ENCODE measurements at regions not wholly inside any gene's neighbourhood (a gene's known extent, or its start where the extent isn't known, plus 50 kb on each side); places are given as distances from the start of the nearest gene placed in this dataset.

DNA sequence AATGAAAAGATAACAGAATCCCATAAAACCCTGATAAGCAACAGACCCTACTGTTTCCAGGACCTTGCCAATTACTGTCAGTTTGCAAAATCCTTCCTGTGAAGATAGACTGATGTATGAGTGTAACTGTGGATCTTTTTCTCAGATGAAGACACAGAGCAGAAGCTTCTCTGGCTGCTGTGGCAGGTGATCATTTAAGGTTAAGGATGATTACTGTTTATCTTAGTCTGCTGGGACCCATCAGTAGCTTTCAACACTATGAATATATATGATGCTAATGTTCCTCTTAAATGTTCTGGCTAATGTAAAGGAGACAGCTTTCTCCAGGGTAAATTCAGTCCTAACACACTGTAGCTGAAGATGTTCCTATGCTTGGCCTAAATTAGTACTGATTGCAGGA is 56.0 kb upstream of the CTTNBP2 start:
- DNase-seq, result no peak

DNA sequence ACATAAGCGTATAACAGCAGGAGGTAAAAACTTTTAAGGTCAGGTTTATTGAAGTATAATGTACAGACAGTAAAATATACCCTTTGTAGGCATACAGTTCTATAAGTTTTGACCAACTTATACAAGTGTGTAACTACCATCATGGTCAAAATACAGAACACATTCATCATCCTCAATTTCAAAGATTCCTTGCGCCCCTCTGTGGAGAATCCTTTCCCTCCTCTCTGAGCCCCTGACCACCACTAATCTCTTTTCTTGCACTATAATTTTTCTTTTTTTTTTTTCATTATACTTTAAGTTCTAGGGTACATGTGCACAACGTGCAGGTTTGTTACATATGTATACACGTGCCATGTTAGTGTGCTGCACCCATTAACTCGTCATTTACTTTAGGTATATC is 58.1 kb upstream of the CTTNBP2 start:
- no peak for DNase-seq

DNA sequence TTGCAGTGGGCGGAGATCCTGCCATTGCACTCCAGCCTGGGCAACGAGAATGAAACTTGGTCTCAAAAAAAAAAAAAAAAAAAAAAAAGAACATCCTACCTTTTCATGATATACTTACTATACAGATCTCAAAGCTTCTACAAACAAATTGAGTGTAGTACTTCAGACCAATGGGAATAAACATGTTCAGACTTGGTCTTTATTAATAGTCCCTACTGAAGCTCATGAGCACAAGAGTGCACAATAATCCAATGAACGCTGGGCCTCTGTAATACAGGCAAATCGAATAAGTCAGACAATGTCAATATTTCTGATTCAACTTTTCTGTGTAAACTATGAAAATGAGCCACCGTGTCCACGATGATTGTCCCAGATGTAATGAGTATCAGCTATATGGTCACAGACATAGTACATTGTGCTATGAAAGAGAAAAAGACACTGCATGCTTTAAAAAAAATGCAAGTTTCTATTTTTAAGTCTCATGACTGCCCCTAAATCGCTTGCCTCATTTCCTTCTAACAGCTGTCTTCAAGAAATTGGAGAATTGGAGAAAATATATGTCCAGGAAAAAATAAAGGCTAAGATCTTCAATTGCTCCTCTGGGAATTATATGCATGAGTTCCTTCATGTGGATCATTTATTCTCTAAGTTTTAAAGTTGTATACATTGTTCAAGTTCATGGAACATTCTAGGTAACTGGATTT is 64.0 kb upstream of the CTTNBP2 start:
- DNase-seq, result peak; percentile 73

DNA sequence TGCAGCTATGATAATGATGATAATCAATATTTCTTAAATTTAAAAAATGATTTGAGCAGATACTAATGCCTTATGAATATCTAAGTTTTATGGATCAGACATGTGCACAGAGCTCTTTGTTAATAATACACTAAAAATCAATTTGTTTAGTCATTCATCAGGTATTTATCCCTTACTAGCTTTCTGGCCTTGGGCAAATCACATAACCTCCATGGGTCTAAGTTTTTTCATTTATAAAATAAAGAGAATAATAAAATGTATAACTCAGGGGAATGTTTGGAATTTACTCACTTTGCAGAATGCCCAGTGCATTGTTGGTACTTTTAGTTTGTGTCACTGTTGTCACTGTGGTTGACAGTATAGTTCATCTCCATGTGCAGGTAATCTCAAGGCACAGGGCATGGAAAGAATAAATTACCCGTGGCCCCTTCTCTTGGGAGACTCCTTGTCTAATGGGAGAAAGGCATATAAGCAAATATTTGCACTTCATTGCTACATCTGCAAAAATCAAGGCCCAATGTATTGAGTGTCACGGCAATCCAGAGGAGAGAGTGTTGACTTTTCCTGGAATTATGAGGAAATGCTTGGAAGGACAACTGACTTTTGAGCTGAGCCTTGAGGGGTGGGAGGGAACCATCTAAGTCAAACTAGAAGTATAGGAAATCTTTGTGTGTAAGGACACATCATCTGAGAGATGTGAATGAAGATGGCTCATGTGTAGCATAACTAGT is 64.7 kb upstream of the CTTNBP2 start:
- no peak for DNase-seq

DNA sequence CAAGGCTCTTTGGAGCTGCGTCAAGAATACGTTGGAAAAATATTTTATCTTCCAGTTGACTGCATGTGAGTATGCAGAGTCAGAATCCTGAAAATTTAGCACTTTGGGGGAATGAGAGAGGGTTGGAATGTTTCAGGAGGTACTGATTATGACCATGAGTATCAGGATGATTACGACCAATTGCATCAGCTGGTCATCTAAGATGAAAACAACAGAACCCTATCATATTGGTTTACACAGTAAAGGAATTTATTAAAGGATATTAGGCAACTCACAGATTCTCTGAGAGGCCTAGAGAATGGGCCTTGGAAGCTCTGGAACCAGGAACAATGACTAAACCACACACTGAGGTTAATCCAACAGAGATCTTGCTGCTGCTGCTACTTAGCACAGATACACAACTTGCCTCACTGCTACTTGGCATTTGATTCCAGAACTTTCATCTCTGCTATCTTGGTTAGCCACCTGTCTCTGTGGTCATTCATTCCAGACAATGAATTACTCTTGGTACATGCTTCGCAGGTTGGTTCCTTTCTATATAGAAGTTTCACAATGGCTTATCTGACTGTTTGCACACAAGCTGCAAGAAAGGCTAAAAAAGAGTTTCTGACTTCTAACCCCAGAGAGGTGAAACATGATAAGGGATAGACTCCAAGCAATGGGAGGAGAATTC is 68.0 kb upstream of the CTTNBP2 start:
- DNase-seq, result no peak

DNA sequence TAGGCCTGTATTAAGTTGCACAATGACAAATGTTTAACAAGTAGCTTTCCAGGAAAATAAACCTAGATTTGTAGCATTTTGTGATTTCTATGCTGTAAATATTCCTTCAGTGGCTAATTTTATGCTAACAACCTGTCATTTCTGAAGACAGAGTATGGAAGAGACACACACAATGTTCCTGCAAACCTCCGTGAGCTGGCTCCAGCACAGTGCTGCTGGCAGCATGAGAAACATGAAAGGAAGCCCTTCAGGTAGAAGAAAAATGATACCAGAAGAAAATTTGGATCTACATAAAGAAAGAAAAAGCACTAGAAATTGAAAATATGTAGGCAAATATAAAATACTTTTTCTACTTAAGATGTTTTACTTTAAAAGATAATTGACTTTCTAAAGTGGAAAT is 69.5 kb upstream of the CTTNBP2 start:
- no peak for DNase-seq

DNA sequence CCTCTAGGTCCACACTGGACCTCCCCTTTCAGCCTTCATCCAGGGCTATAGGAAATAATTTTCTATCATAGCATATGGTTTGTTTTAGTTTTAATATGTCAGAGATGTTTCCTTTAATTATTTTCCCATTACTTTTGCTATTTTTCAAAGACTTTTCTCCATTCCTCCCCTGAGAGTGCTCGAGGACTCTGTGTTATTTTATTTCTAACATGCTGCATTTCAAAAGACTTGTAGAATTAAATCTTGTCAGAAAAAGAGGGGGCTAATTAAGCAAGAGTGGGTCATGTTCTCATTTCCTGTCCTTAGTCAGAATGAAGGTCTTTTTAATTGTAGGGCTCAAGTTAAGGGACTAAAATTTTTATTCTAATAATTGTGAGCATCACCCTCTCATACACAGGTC is 71.6 kb upstream of the CTTNBP2 start:
- DNase-seq, result no peak

DNA sequence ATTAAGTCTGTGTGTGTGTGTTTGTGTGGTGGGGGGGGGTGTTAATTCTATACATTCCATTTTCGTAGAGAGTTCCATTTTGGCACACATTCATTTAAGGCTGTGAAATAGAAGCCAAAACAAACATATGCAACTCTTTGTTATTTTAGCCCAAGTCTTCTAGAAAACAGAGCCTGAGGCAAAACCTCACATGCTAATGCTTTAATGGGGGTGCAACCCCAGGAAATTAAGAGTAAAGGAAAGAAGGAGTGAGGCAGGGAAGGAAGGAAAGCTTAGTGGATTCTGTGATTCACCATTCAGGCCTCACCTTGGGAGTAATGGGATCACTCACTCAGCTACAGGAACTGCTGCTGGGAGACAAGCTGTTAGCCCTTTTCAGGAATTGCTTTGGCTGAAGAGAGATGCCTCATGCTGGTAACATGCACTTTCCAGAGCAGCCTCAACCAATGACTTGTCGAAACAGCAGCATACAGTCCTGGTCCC is 73.0 kb upstream of the CTTNBP2 start:
- no peak for DNase-seq

DNA sequence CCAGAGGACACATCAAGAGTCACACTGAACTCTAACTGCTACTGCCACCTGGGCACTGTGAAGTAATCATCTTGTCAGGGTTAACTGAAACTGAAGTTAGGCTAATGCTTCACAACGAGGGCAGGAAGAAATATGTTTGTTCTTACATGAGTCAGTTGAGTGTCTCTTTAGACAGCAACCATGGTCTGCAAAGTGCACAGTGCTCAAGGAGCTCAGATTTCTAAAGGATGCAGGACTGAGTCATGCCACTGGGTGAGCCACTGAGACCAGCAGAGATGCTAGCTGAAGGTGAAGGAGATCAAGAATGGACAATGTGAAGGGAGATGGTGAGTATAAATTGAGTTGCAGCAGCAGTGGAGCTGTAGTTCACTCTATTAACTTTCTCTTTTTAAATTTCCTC is 76.0 kb upstream of the CTTNBP2 start:
- no peak for DNase-seq

DNA sequence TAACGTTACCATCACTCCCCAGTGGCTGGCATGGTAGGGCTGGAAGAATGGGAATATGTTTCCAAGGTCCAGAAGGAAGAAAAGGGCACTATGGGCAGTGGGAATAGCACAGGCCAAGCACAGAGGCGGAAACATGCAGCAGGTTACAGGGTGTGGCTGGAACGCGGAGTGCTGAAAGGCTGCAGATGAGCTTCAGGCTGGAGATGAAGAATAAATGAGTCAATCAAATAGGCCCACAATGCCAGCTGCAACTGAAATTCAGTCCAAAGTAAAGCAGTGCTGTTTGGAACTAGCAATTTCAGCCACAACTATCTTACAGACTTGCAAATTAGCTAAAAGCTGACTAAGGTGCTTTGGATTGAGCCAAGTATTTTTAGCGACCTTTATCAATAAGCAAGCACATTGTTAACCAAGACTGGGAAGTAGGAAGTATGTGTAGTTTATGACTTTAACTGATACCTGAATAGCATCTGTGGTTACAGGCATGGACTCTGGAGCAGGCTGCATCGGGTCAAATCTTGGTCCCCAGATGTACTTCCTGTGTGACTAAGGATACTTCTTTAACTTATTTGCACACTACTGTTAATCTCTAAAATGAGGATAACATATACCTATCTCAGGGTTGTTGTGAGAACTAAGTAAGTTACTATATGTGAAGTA is 77.5 kb upstream of the CTTNBP2 start:
- no peak for DNase-seq

DNA sequence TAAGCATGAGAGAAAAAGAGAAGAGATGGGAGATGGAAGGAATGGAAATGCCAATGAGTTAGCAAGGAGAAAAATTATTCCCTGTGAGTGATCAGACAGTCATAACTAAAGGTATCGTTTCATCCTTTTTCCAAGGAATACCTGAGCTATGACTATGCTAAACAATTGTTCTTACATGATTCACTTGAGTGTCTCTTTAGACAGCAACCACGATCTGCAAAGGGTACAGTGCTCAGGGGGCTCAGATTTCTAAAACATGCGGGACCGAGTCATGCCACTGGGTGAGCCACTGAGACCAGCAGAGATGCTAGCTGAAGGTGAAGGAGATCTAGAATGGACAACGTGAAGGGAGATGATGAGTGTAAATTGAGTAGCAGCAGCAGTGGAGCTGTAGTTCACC is 78.0 kb upstream of the CTTNBP2 start:
- no peak for DNase-seq

DNA sequence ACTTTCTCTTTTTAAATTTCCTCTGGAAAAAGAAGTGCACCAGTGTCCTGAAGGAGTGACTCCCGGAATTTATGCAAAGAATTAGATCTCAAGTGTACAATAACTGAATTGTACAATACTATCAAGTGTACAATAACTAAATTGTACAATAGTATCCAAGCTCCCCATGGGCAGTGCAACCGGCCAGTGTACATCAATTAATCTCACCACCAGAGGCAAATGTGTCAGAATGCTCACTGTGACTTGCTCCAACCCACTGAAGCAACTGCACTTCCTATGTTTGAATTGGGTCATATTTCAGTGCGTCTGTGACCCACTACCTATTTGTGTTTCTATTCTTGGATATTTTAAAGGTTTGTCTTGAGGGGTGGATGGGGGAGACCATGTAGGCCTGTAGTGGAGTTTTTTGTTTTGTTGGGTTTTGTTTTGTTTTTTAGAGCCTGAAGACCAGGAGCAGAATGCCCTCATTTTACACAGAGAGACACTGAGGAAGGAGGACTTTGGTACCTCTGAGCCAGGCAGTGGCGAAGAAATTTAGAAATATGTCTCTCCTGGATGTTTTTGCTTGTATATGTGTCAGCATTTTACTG is 78.5 kb upstream of the CTTNBP2 start:
- DNase-seq, result no peak

DNA sequence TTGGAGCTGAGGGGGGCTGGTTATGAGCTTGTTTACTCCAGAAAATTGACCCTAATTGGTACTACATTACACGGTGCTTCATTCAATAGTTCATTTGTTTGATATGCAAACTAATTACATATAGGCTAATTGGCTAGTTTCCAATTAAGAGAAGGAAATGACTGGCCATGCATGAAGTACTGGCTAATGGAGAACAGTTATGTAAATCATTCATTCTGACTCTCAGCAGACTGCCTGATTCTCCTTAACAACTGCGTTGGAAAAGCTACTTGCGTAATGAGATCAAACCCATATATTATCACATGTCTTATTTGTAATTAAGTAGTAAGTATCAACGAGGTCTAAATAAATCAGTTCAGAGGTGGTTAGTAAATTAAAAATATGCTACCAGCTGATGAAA is 81.8 kb upstream of the CTTNBP2 start:
- DNase-seq, result peak; percentile 91

DNA sequence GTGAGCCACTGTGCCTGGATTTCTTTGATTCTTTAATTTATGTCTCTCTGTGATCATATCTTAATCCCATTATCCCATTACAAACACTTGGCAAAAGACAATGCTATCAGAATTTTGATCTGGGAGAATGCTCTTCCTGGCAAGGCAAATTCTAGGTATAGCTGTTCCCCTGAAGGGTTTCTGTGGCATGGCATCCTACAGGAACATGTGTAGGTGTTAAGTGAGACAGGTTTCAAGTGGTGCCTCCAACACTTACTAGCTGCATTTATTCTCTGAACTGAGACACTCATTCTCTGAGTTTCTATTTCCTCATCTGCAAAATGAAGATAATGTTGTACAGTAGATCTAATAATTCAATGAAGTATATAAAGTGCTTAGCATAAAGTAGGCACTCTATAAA is 87.1 kb upstream of the CTTNBP2 start:
- no peak for DNase-seq

DNA sequence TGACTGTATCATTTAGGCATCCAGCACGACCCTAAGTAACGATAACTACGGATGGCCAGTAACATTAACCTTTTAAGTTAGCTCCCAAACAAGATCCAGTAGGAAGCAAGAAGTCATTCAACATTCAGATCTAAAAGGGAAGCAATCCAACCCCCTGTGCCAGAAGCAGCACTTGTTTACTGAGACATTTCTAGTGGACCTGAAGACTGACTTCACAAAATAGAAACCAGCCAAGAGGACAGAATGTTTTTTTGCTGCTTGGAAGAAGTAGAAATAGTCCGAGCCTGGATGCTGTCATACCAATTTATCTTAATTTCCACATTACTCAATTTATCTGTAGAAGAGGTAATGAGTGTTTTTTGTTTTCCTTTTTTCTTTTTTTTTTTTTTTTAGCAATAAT is 88.0 kb upstream of the CTTNBP2 start:
- DNase-seq, result no peak

DNA sequence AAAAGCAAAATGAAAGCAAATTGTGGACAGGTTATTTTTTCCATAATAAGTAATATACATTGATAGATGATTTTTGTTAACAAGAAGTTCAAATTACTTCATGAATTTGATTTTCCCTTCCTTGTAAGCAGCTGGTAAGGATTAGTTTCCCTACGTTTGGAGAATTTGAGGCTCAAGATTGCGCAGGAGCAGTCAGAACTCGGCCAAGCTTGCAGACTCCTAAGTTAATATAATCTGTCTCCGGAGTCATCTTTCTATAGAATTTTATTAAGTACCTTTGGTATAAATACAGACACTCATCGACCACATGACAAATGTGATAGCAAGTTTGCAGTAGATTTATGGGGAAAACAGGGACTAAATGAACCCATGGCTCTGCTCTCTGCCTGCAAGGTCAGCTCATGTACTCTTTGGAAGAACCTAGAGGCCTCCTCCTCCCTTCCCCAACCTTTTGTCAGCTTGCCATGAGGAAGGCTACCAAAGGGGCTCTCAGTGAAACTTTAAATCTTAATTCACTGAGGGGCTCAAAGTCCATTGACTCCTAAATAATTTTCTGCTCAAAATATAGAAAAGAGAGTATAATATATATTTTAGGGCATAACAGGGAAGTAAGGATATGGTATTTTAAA is 89.2 kb upstream of the CTTNBP2 start:
- DNase-seq, result no peak

DNA sequence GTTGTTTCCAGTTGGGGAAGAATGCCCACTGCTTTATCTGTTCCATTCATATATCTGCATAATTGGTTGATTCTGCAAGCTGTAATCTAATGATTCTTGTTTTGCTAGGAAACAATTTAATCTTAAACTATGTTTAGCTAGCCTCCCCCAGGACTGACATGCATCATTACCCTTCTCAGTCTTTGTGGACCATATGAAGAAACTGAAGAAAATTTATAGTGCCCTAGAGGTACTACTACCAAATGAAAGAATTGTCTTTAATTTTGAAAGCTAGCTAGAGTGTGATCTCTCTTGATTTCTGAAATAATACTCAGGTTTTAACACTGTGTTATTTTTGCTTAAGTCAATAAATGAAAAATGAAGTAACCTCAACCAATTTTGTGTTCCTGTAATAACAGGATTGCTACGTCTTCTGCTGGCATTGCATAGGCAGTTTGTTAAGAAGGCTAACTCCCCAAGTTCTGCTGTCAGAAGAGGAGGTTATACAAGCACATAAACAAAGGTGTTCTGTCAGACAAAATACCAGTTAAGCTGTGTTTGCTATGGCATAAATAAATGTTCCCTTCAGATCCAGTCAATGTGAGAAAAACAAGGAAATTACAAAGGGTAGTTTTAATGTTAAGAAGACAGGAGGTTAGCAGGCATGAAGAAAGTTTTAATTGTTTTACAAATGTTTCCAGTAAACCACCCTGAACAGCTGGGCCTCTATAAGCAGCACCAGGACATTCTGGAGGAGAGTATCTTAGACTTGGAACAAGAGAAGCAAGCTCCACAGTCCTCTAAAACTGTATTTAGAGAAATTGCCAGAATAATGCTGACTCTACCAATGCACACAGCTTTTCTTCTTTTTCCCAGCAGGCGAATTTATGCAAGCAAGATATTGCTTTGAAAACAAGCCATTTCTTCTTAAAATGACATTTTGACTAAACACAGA is 90.3 kb upstream of the CTTNBP2 start:
- DNase-seq, result no peak

DNA sequence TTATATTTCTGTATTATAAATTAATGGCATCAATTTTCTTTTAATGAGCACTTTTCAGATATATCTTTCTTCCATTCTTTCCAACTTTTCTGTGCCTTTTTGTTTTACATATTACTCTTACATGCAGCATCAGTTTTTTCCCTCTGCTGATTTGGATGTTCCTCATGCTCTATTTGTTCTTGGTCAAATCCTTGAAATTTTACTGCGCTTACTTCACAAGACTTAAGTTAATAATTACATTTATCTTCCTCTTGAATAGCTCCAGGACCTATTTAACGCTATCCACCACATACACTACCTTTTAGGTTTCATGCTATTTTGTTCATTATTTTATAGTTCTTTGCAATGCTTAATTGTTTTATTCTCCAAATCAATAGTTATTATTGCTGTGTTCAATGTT is 97.6 kb upstream of the CTTNBP2 start:
- DNase-seq, result no peak

DNA sequence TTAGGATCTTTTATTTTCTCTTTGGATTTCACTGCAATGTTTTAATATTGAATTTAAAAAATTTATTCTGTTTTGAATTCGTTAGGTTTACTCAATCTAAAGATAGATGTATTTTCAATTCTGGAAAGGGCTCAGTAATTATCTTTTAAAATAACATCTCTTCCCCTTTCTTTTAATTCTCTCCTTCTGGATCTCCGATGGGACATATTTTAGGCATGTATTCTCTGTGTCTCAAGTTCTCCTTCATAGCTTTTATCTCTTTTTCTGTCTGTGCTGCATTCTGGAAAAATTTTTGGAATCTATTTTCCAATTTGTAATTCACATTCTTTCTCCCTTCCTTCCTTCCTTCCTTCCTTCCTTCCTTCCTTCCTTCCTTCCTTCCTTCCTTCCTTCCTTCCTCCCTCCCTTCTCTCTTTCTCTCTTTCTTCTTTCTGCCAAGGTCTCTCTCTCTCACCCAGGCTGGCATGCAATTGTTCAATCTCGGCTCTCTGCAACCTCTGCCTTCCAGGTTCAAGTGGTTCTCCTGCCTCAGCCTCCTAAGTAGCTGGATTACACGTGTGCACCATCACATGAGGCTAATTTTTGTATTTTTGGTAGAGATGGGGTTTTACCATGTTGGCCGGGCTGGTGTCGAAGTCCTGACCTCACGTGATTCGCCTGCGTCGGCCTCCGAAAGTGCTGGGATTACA is 98.5 kb upstream of the CTTNBP2 start:
- no peak for DNase-seq

DNA sequence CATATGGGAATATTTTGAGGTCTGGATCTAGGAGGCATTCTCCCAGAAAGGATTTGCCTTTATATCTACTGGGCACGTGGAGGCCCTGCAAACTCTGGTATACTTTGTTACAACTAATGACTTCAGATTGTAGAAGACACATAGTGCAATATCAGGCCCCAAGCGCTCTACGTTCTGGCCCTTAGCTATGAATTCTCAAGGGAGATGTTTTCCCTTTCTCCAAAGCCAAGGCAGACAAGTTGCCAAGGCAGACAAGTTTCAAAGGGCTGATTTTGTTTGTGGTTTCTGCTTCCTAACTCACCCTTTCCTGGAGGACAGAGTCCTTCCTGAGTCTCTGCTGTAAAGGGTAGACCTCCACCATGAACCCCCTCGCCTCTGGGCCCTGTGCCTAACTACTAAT is 99.4 kb upstream of the CTTNBP2 start:
- no peak for DNase-seq

DNA sequence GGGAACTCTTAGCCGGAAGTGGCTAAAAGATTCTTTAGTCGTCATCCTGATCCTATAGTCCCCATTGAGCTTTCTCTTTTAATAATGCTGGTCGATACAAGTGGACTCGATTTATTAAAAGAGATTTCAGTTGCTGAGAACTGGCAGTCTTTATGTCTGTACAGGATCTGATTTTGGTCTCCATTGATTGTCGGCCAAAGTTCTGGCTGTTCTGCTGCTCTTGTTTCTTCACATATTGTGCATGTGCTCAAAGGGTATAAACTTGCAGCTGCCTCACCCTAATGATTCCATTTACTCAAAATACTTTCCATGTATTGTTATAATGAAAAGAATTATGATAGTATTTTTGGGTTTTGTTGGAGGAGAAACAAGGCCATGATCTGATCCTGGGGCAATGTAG is 100.7 kb upstream of the CTTNBP2 start:
- DNase-seq, result no peak

Measured in NCI-H1105 treated with DMSO at 0.1 percent for 48 hours (cell line).